H9 (cell line): ENCODE measurements at regions not wholly inside any gene's neighbourhood (a gene's known extent, or its start where the extent isn't known, plus 50 kb on each side); places are given as distances from the start of the nearest gene placed in this dataset.

Experiments used
- DNase-seq: peaks from one replicate; pipeline ENCODE4 v3.0.0-alpha.2; 2017
- H2AFZ ChIP-seq: one replicate; pipeline ENCODE4 v1.6.1; 2013; ENCODE audit warnings: mild to moderate bottlenecking, low read length, control low read depth, moderate library complexity
- H2AK5ac ChIP-seq: 2 replicates; pipeline ENCODE4 v1.6.1; 2013; ENCODE audit warnings: low read length, control low read depth, mixed read lengths; ENCODE audit not compliant: insufficient read length
- H2BK120ac ChIP-seq: one replicate; pipeline ENCODE4 v1.6.1; 2013; ENCODE audit warnings: low read depth, mild to moderate bottlenecking, low read length, control low read depth, inconsistent platforms; ENCODE audit not compliant: poor library complexity, severe bottlenecking
- H2BK12ac ChIP-seq: 2 replicates; pipeline ENCODE4 v1.6.1; 2013; ENCODE audit warnings: low read length, control low read depth, mixed read lengths, low read depth; ENCODE audit not compliant: insufficient read length
- H2BK15ac ChIP-seq: 2 replicates; pipeline ENCODE4 v1.6.1; 2013; ENCODE audit warnings: low read depth, low read length, control low read depth
- H2BK20ac ChIP-seq: one replicate; pipeline ENCODE4 v1.6.1; 2013; ENCODE audit warnings: low read depth, mild to moderate bottlenecking, low read length, control low read depth, inconsistent platforms; ENCODE audit not compliant: poor library complexity, severe bottlenecking
- H2BK5ac ChIP-seq: 2 replicates; pipeline ENCODE4 v1.6.1; 2013; ENCODE audit warnings: low read length, control low read depth, mixed read lengths; ENCODE audit not compliant: insufficient read length
- H3K14ac ChIP-seq: 2 replicates; pipeline ENCODE4 v1.6.1; 2013; ENCODE audit warnings: low read length, control low read depth; ENCODE audit not compliant: insufficient read depth
- H3K18ac ChIP-seq: 2 replicates; pipeline ENCODE4 v1.6.1; 2013; ENCODE audit warnings: low read depth, mild to moderate bottlenecking, mixed read lengths, low read length, control low read depth; ENCODE audit not compliant: insufficient read length
- H3K23ac ChIP-seq: 2 replicates; pipeline ENCODE4 v1.6.1; 2013; ENCODE audit warnings: low read length, control low read depth, mixed read lengths, low read depth; ENCODE audit not compliant: insufficient read length
- H3K23me2 ChIP-seq: 2 replicates; pipeline ENCODE4 v1.6.1; 2013; ENCODE audit warnings: low read depth, mild to moderate bottlenecking, mixed read lengths, low read length, control low read depth; ENCODE audit not compliant: insufficient read length, poor library complexity, severe bottlenecking
- H3K27ac ChIP-seq: 2 replicates; pipeline ENCODE4 v1.5.1; 2013; ENCODE audit warnings: low read length, control low read depth, mixed read lengths, low read depth; ENCODE audit not compliant: insufficient read length
- H3K27me3 ChIP-seq: 2 replicates; pipeline ENCODE4 v1.6.1; 2013; ENCODE audit warnings: low read length, control low read depth, inconsistent platforms; ENCODE audit not compliant: insufficient read depth
- H3K4ac ChIP-seq: 2 replicates; pipeline ENCODE4 v1.6.1; 2013; ENCODE audit warnings: low read depth, mild to moderate bottlenecking, control low read depth, inconsistent platforms, low read length, moderate library complexity
- H3K4me1 ChIP-seq: 2 replicates; pipeline ENCODE4 v1.6.1; 2013; ENCODE audit warnings: low read length, control low read depth, inconsistent platforms; ENCODE audit not compliant: insufficient read depth
- H3K4me2 ChIP-seq: 2 replicates; pipeline ENCODE4 v1.6.1; 2013; ENCODE audit warnings: low read length, control low read depth, mixed read lengths; ENCODE audit not compliant: insufficient read length, insufficient read depth
- H3K56ac ChIP-seq: 2 replicates; pipeline ENCODE4 v1.6.1; 2013; ENCODE audit warnings: low read depth, mild to moderate bottlenecking, mixed read lengths, low read length, control low read depth; ENCODE audit not compliant: insufficient read length
- H3K79me1 ChIP-seq: 2 replicates; pipeline ENCODE4 v1.6.1; 2013; ENCODE audit warnings: low read depth, mild to moderate bottlenecking, moderate library complexity, low read length, control low read depth, inconsistent platforms; ENCODE audit not compliant: insufficient read depth, poor library complexity, severe bottlenecking
- H3K79me2 ChIP-seq: 2 replicates; pipeline ENCODE4 v1.6.1; 2013; ENCODE audit warnings: low read length, control low read depth, inconsistent platforms; ENCODE audit not compliant: insufficient read depth
- H3K9ac ChIP-seq: 2 replicates; pipeline ENCODE4 v1.6.1; 2013; ENCODE audit warnings: low read length, control low read depth, mixed read lengths; ENCODE audit not compliant: insufficient read length; ENCODE audit errors: extremely low read depth
- H3K9me3 ChIP-seq: one replicate; pipeline ENCODE4 v1.6.1; 2013; ENCODE audit warnings: low read depth, low read length, inconsistent platforms; ENCODE audit not compliant: control insufficient read depth
- H3T11ph ChIP-seq: one replicate; pipeline ENCODE4 v1.6.1; 2013; ENCODE audit warnings: mild to moderate bottlenecking, low read length, control low read depth, inconsistent platforms
- H4K20me1 ChIP-seq: one replicate; pipeline ENCODE4 v1.6.1; 2013; ENCODE audit not compliant: control insufficient read depth, insufficient read length, insufficient read depth
- H4K5ac ChIP-seq: 2 replicates; pipeline ENCODE4 v1.6.1; 2013; ENCODE audit warnings: low read depth, mild to moderate bottlenecking, mixed read lengths, low read length, control low read depth; ENCODE audit not compliant: insufficient read length
- H4K8ac ChIP-seq: replicated peaks from 2 replicates; pipeline ENCODE4 v1.6.1; 2013; ENCODE audit warnings: low read length, control low read depth, mixed read lengths, low read depth; ENCODE audit not compliant: insufficient read length
- H4K91ac ChIP-seq: 2 replicates; pipeline ENCODE4 v1.6.1; 2013; ENCODE audit warnings: low read depth, mild to moderate bottlenecking, moderate library complexity, mixed read lengths, low read length, control low read depth; ENCODE audit not compliant: insufficient read length
- H3K27ac Mint-ChIP-seq, 3 experiments: 2 replicates in 2 of 3; 3 replicates in 1 of 3; pipeline ENCODE4 v1.8.0; 2020 to 2021; ENCODE audit warnings: mixed read lengths in 3 of 3, mild to moderate bottlenecking in 1 of 3, moderate library complexity in 1 of 3
- H3K27me3 Mint-ChIP-seq: 2 replicates; pipeline ENCODE4 v1.8.0; 2021; ENCODE audit warnings: low read depth, mild to moderate bottlenecking, moderate library complexity, mixed read lengths
- H3K36me3 Mint-ChIP-seq, 3 experiments: 2 replicates in 2 of 3; 3 replicates in 1 of 3; pipeline ENCODE4 v1.8.0; 2020 to 2021; ENCODE audit warnings: low read depth in 3 of 3, mixed read lengths in 3 of 3; ENCODE audit not compliant: insufficient read depth in 1 of 3
- H3K4me1 Mint-ChIP-seq, 2 experiments: 2 replicates each; pipeline ENCODE4 v1.8.0; 2020; ENCODE audit warnings: mixed read lengths in 2 of 2
- H3K4me3 Mint-ChIP-seq, 2 experiments: 2 replicates in 1 of 2; 3 replicates in 1 of 2; pipeline ENCODE4 v1.8.0; 2020 to 2021; ENCODE audit warnings: mild to moderate bottlenecking in 2 of 2, mixed read lengths in 2 of 2, moderate library complexity in 1 of 2
- H3K9me3 Mint-ChIP-seq, 2 experiments: 2 replicates in 1 of 2; 3 replicates in 1 of 2; pipeline ENCODE4 v1.8.0; 2020; ENCODE audit warnings: mild to moderate bottlenecking in 2 of 2, mixed read lengths in 2 of 2, moderate library complexity in 1 of 2
- CTCF ChIP-seq: fragments of 200-600 bp; sonication (generic); conservative IDR thresholded peaks from 3 replicates; pipeline ENCODE4 v1.8.0; 2021; ENCODE audit warnings: antibody characterized with exemption, mild to moderate bottlenecking
- WGBS: extraction: QIAGEN DNeasy Blood & Tissue Kit; methylation state at CpG from one replicate; pipeline ENCODE4 v1.1.7; 2013; ENCODE audit warnings: missing lambda C conversion rate, low lambda C conversion rate, mixed read lengths; ENCODE audit not compliant: insufficient read length; ENCODE audit errors: extremely low coverage; 5-methylcytosine and 5-hydroxymethylcytosine counted together

GRCh38 chr3:82145742-82146141 is 384.3 kb upstream of the GBE1 start:
- H3K23ac ChIP-seq: no peak overlapping the region
- no peaks in the 10 kb centered on the region for H3K9me3 ChIP-seq
- H4K91ac ChIP-seq: no peak overlapping the region
- H2BK12ac ChIP-seq: no peak overlapping the region
- Mint-ChIP-seq H3K27me3 (no peaks in the 10 kb centered on the region), H3K4me3 (no peak overlapping the region), H3K36me3 (no peaks in the 10 kb centered on the region), H3K4me1 (peaks cover 0 to 4% of the 10 kb centered on the region in 2 experiments; a peak in 1 of 4 replicates), H3K27ac (peak overlapping the region in 1 of 3 experiments; percentile 35; a peak in 1 of 7 replicates), H3K9me3 (no peaks in the 10 kb centered on the region)
- no peaks in the 10 kb centered on the region for H3K79me2 ChIP-seq
- no peak overlapping the region for H4K8ac ChIP-seq
- no peak overlapping the region for H2BK120ac ChIP-seq
- H4K20me1 ChIP-seq: no peaks in the 10 kb centered on the region
- H2BK20ac ChIP-seq: no peak overlapping the region
- WGBS: no CpG with 5 or more reads among the region's 2 CpGs
- H3K79me1 ChIP-seq: no peaks in the 10 kb centered on the region
- no peak overlapping the region for H3K4ac ChIP-seq
- TF ChIP-seq CTCF: no peak
- no peak overlapping the region for H4K5ac ChIP-seq
- no peak overlapping the region for H3K4me2 ChIP-seq
- H2BK5ac ChIP-seq: no peak overlapping the region
- H3K4me1 ChIP-seq: no peaks in the 10 kb centered on the region
- no peak overlapping the region for H2BK15ac ChIP-seq
- no peak overlapping the region for H3K9ac ChIP-seq
- no peaks in the 10 kb centered on the region for H3K23me2 ChIP-seq
- H3T11ph ChIP-seq: no peak overlapping the region
- no peak overlapping the region for H3K18ac ChIP-seq
- H3K27ac ChIP-seq: no peak overlapping the region
- no peak overlapping the region for H3K56ac ChIP-seq
- no peak overlapping the region for H3K14ac ChIP-seq
- no peaks in the 10 kb centered on the region for H3K27me3 ChIP-seq
- H2AK5ac ChIP-seq: no peak overlapping the region
- H2AFZ ChIP-seq: no peak overlapping the region
- no peak for DNase-seq
